Fibroblast of villous mesenchyme (primary cell): ENCODE measurements at regions not wholly inside any gene's neighbourhood (a gene's known extent, or its start where the extent isn't known, plus 50 kb on each side); places are given as distances from the start of the nearest gene placed in this dataset.
A peak's percentile ranks its signal among the peaks of the same experiment; 100 is the strongest.

Experiments used
- DNase-seq: peaks from one replicate; pipeline ENCODE4 v3.0.0-alpha.2; 2010; ENCODE audit warnings: low read depth
- H3K4me3 ChIP-seq: 2 replicates; pipeline ENCODE4 v1.5.1; 2011; ENCODE audit warnings: low read depth, mild to moderate bottlenecking, low read length
- CTCF ChIP-seq: IDR thresholded peaks from 2 replicates; pipeline ENCODE4 v1.5.1; 2012; ENCODE audit warnings: low read depth, mild to moderate bottlenecking, low read length; ENCODE audit not compliant: insufficient read depth

GRCh38 chr3:152943645-152944044 is 108.7 kb downstream of the P2RY1 start:
- TF ChIP-seq CTCF: no peak
- DNase-seq: no peak
- H3K4me3 ChIP-seq: no peak overlapping the region

DNA sequence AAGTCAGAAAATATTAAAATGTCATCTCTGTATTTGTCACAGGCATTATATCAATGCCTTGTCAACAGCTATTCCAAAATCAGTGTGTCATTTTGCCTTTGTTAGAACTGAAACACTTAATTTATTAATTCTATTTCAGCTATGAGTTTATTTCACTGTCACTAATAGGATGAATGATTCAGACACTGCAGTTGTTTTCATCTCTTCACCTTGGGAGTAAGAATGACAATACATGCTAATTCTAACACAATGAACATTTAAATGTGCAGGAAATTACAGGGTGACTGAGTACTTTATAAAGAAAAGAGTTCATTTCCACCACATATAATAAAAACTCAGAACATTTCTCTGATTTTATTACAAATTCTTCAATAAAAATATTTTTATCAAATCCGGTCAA is 109.7 kb downstream of the P2RY1 start:
- TF ChIP-seq CTCF: no peak
- no peak for DNase-seq
- no peak overlapping the region for H3K4me3 ChIP-seq

DNA sequence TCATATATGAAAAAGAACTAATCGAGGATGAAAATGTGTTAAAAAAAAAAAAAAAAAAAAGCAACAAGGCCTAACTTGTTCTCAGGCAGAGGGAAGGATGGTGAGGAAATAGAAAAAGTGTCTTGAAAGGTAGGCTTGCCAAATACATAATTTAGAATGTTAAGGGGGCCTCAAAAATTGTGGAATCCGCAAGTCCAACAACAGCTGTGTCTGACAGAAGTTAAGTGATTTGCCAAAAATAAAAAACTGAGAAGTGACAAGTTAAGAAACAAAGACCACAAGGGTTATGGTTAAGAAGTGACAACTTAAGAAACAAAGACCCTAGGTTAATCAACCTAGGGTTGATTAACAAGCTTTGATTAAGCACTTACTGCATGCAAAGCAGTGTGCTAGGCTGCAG is 110.6 kb downstream of the P2RY1 start:
- no peak for TF ChIP-seq CTCF
- no peak for DNase-seq
- no peak overlapping the region for H3K4me3 ChIP-seq

GRCh38 chr3:152957491-152957890 is 122.6 kb downstream of the P2RY1 start:
- no peak for DNase-seq
- TF ChIP-seq CTCF: no peak
- H3K4me3 ChIP-seq: no peak overlapping the region

DNA sequence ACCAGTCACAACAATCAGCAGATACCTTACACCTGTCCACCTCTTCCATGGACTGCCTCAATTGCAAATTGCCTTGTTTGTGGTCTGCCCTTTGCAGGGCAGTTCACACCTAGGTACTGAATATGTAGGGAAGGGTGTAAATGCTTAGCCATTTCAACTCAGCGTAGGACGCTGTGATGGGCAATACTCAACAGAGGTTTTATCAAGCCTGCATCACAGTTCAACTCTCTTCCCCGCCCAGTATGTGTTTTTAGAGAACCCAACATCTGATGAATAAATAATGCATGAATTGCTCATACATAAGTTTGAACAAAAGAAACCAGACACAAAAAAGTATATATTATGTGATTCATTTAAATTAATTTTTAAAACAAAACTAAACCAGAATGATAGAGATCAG is 124.4 kb downstream of the P2RY1 start:
- TF ChIP-seq CTCF: no peak
- no peak overlapping the region for H3K4me3 ChIP-seq
- no peak for DNase-seq

- TF ChIP-seq CTCF: no peak
- no peak for DNase-seq
- no peak overlapping the region for H3K4me3 ChIP-seq
Measured at GRCh38 chr3:152960684-152961083, 125.8 kb downstream of the P2RY1 start.

DNA sequence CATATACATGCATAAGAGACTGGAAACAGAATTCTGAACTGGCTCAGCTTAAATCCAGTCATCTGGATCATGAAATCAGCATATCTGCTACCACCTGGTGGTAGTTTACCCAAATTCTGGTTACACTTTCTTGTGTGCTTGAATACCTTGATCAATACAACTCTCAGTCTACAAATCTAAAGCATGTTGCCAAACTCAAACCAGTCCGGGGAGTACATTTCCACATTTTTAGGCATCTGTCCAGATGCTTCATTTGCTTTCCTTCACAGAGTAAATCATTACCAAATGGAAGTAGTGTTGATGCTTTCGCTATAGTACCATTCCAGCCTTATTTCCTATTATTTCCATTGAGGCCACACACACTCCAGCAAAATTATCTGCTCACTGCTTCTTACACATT is 126.4 kb downstream of the P2RY1 start:
- peak; percentile 41 for TF ChIP-seq CTCF
- DNase-seq: peak; percentile 22
- no peak overlapping the region for H3K4me3 ChIP-seq
